ENCODE measurements at regions not wholly inside any gene's neighbourhood (a gene's known extent, or its start where the extent isn't known, plus 50 kb on each side); places are given as distances from the start of the nearest gene placed in this dataset.
"Not testable (repeated sequence)": the region's sequence is repeated elsewhere in the genome, so short reads cannot be mapped to it uniquely, and the experiment has no call there.

DNA sequence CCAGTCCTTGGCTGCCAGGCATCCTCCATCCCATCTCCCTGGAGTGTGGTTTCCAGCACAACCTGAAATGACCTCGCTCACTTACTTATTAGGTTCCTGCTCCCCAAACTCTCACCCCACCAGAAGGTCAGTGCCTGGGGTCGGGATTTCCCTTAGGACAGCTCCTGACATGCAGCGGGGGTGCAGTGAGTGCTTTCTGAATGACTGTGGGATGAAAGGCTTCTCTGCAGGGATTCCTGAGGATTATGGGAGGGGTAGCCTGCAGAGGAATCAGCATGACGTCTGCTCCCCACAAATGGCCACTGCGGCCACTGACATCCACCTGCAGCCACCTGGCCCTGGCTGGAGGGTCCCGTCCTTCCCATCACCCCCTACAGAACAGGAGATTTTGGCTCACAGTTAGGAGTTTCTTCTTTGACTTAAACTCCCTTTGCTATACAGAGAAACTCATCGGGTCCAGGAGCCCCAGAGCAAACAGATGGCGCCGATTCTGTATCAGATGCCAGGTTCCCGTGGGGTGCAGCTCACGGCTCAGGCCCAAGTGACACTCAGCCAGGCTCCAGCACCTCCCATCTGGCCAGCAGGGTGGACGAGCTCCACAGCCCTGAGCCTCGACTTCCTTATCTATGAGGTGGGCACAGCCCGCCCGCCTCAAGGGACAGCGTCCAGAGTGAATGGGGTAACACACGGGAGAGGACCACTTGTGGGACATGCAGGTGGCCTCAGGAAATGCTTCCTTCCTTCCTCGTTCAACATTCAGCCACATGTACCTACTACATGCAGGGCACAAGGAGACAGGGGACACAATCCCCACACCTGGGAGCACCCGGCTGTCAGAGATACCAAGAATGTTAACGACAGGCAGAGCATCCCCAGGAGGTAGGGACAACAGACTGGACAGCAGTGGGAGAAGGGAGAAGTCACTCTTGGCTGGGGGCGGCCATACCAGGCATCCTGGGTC, 69.8 kb downstream of the RMI2 start:
- H3K4me3 Mint-ChIP-seq: no peak overlapping the region
- POLR2A ChIA-PET: no interaction called here
- CTCF ChIA-PET: interaction anchor here in 1 of 2 donors (0.6 kb wide), 1 partner anchor 28 kb away, joined by 10 read pairs; no protein-coding TSS in a partner anchor

DNA sequence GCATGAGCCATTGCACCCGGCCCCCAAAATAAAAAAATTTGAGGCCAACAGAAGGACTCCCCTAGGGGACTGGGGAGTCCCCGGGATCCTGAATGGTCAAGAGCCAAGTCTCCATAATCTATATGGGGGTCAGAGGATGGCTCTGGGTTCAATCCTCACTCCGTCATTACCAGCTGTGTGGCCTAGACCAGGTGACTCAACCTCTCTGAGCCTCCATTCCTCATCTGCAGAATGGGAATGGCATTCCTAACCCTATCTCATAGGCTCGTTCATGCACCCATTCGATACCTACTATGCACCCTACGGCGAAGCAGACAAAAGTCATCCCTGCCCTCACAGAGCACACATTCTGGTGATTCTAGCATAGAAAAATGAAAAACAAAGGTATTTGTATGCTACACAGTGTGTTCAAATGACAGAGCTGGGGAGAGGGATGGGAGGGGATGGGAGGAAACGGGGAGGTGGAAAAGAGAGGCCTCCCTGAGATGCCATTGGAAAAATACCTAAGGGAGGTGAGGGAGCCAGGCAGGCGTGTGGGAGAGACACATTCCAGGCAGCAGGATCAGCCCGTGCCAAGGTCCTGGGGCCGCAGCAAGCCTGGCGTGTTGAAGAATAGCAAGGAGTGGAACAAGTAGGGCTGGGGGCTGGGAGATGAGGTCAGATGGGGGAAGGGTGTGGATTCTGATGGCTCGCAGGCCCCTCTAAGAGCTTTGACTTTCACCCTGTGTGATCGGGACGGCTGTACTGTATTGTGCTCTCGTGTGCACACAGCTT, 71.2 kb downstream of the RMI2 start:
- H3K27ac Mint-ChIP-seq: no peak overlapping the region
- WGBS (ENCODE audit: insufficient coverage): 93% methylated on average over 7 of the region's 16 CpGs
- Histone ChIP-seq H3K27ac (ENCODE audit: low read length) (no peak overlapping the region), H3K27me3 (replicated peaks in 1 of 2; ENCODE audit: control insufficient read depth in 2 of 2, extremely low read depth in 1 of 2, insufficient read depth in 2 of 2, low read length in 1 of 2) (peaks cover 0 to 2% of the 10 kb centered on the region in 2 experiments), H3K4me1 (ENCODE audit: control insufficient read depth in 1 of 2, extremely low read depth in 1 of 2, insufficient read depth in 2 of 2, low read length in 2 of 2) (no peaks in the 10 kb centered on the region), H3K36me3 (ENCODE audit: control insufficient read depth in 2 of 2, extremely low read depth in 1 of 2, insufficient read depth in 1 of 2, low read length in 1 of 2) (no peaks in the 10 kb centered on the region), H3K9me3 (no peaks in the 10 kb centered on the region), H3K4me3 (ENCODE audit: control insufficient read depth in 1 of 2, extremely low read depth in 1 of 2, low read length in 1 of 2) (no peak overlapping the region)
- CTCF ChIA-PET: no interaction called here
- POLR2A ChIA-PET: no interaction called here
- ATAC-seq (replicated peaks in 1 of 4): no peak
- no peaks in the 10 kb centered on the region for H3K36me3 Mint-ChIP-seq
- H3K9me3 Mint-ChIP-seq: no peaks in the 10 kb centered on the region
- H3K4me3 Mint-ChIP-seq: no peak overlapping the region
- no peak for DNase-seq
- no peaks in the 10 kb centered on the region for H3K4me1 Mint-ChIP-seq
- H3K27me3 Mint-ChIP-seq: no peaks in the 10 kb centered on the region

More for the DNA sequence above, 69.8 kb downstream of the RMI2 start:
- Mint-ChIP-seq H3K27me3 (no peaks in the 10 kb centered on the region), H3K4me1 (no peaks in the 10 kb centered on the region), H3K9me3 (no peaks in the 10 kb centered on the region), H3K27ac (no peak overlapping the region), H3K36me3 (no peaks in the 10 kb centered on the region)
- DNase-seq (no peak), ATAC-seq (replicated peaks in 1 of 4) (no peak)
- 77% methylated on average over 11 of the region's 21 CpGs for WGBS (ENCODE audit: insufficient coverage)
- no peaks in the 10 kb centered on the region for H3K9me3 ChIP-seq
- peaks cover 0 to 2% of the 10 kb centered on the region in 2 experiments for H3K27me3 ChIP-seq (replicated peaks in 1 of 2; ENCODE audit: control insufficient read depth in 2 of 2, extremely low read depth in 1 of 2, insufficient read depth in 2 of 2, low read length in 1 of 2)
- H3K27ac ChIP-seq (ENCODE audit: low read length): no peak overlapping the region
- no peaks in the 10 kb centered on the region for H3K4me1 ChIP-seq (ENCODE audit: control insufficient read depth in 1 of 2, extremely low read depth in 1 of 2, insufficient read depth in 2 of 2, low read length in 2 of 2)
- no peaks in the 10 kb centered on the region for H3K36me3 ChIP-seq (ENCODE audit: control insufficient read depth in 2 of 2, extremely low read depth in 1 of 2, insufficient read depth in 1 of 2, low read length in 1 of 2)
- no peak overlapping the region for H3K4me3 ChIP-seq (ENCODE audit: control insufficient read depth in 1 of 2, extremely low read depth in 1 of 2, low read length in 1 of 2)

DNA sequence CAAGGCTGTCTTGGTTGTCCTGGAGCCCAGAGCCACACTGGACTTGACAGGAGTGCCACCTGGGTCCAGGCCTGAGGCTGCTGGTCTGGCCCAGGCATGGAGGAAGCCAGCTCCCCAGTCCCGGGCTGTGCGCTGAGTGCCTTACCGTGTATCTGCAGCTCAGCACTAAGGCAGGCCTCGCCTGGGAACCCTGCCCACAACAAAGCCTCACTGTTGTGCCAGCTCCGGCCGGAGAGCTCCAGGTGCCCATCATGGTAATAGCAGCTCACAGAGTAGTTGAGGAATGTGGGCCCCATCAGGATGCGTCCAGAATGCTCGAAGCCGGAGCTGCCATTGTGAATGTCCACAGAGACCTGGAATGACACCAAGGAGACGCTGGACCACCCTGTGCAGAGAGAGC, 72.2 kb downstream of the RMI2 start:
- H3K27me3 ChIP-seq (replicated peaks in 1 of 2; ENCODE audit: control insufficient read depth in 2 of 2, extremely low read depth in 1 of 2, insufficient read depth in 2 of 2, low read length in 1 of 2): peaks cover 0 to 2% of the 10 kb centered on the region in 2 experiments
- H3K27me3 Mint-ChIP-seq: no peaks in the 10 kb centered on the region
- POLR2A ChIA-PET: interaction anchor here in 1 of 2 donors (0.6 kb wide), 1 partner anchor 297 kb away, joined by 4 read pairs; no protein-coding TSS in a partner anchor
- 87% methylated on average over 9 of the region's 10 CpGs for WGBS (ENCODE audit: insufficient coverage)
- H3K9me3 Mint-ChIP-seq: no peaks in the 10 kb centered on the region
- no peaks in the 10 kb centered on the region for H3K4me1 ChIP-seq (ENCODE audit: control insufficient read depth in 1 of 2, extremely low read depth in 1 of 2, insufficient read depth in 2 of 2, low read length in 2 of 2)
- H3K4me3 Mint-ChIP-seq: no peak overlapping the region
- ATAC-seq (replicated peaks in 1 of 4) (no peak), DNase-seq (no peak)
- no peaks in the 10 kb centered on the region for H3K4me1 Mint-ChIP-seq
- H3K36me3 ChIP-seq (ENCODE audit: control insufficient read depth in 2 of 2, extremely low read depth in 1 of 2, insufficient read depth in 1 of 2, low read length in 1 of 2): no peaks in the 10 kb centered on the region
- H3K27ac Mint-ChIP-seq: no peak overlapping the region
- CTCF ChIA-PET: interaction anchor here in 1 of 2 donors (1.0 kb wide), 1 partner anchor 398 kb away, joined by 3 read pairs; no protein-coding TSS in a partner anchor
- no peak overlapping the region for H3K4me3 ChIP-seq (ENCODE audit: control insufficient read depth in 1 of 2, extremely low read depth in 1 of 2, low read length in 1 of 2)
- H3K9me3 ChIP-seq: no peaks in the 10 kb centered on the region
- H3K27ac ChIP-seq (ENCODE audit: low read length): no peak overlapping the region
- no peaks in the 10 kb centered on the region for H3K36me3 Mint-ChIP-seq

DNA sequence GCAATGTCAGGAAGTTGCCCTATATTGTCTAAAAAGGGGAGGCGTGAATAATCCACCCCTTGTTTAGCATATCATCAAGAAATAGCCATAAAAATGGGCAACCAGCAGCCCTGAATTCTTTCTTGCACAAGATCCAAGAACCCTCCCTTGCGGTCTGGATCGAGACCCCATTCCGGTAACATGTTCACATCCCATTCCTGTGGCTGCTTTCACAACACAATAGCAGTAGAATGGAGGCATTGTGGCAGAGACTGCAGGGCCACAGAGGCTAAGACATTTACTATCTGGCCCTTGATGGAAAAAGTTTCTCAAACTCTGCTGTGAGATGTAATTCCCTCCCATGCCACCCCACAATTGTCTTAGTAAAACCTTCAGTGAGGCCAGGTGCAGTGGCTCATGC, 73.2 kb downstream of the RMI2 start:
- ChIA-PET POLR2A (no interaction called here), CTCF (no interaction called here)
- peaks cover 0 to 4% of the 10 kb centered on the region in 2 experiments for H3K27me3 ChIP-seq (replicated peaks in 1 of 2; ENCODE audit: control insufficient read depth in 2 of 2, extremely low read depth in 1 of 2, insufficient read depth in 2 of 2, low read length in 1 of 2)
- H3K27ac Mint-ChIP-seq: no peak overlapping the region
- no peaks in the 10 kb centered on the region for H3K4me1 Mint-ChIP-seq
- no CpG with 5 or more reads among the region's 4 CpGs for WGBS (ENCODE audit: insufficient coverage)
- H3K4me3 ChIP-seq (ENCODE audit: control insufficient read depth in 1 of 2, extremely low read depth in 1 of 2, low read length in 1 of 2): no peak overlapping the region
- H3K4me3 Mint-ChIP-seq: no peak overlapping the region
- no peak for DNase-seq
- H3K9me3 Mint-ChIP-seq: no peaks in the 10 kb centered on the region
- no peaks in the 10 kb centered on the region for H3K27me3 Mint-ChIP-seq
- no peaks in the 10 kb centered on the region for H3K36me3 Mint-ChIP-seq
- H3K4me1 ChIP-seq (ENCODE audit: control insufficient read depth in 1 of 2, extremely low read depth in 1 of 2, insufficient read depth in 2 of 2, low read length in 2 of 2): no peaks in the 10 kb centered on the region
- no peak for ATAC-seq (replicated peaks in 1 of 4)
- H3K9me3 ChIP-seq: no peaks in the 10 kb centered on the region
- no peaks in the 10 kb centered on the region for H3K36me3 ChIP-seq (ENCODE audit: control insufficient read depth in 2 of 2, extremely low read depth in 1 of 2, insufficient read depth in 1 of 2, low read length in 1 of 2)
- H3K27ac ChIP-seq (ENCODE audit: low read length): no peak overlapping the region

DNA sequence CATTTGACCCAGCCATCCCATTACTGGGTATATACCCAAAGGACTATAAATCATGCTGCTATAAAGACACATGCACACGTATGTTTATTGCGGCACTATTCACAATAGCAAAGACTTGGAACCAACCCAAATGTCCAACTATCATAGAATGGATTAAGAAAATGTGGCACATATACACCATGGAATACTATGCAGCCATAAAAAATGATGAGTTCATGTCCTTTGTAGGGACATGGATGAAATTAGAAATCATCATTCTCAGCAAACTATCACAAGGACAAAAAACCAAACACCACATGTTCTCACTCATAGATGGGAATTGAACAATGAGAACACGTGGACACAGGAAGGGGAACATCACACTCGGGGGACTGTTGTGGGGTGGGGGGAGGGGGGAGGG, 74.8 kb downstream of the RMI2 start:
- H3K36me3 ChIP-seq (ENCODE audit: control insufficient read depth in 2 of 2, extremely low read depth in 1 of 2, insufficient read depth in 1 of 2, low read length in 1 of 2); H3K9me3 Mint-ChIP-seq; DNase-seq; H3K27me3 Mint-ChIP-seq; H3K9me3 ChIP-seq; H3K4me3 ChIP-seq (ENCODE audit: control insufficient read depth in 1 of 2, extremely low read depth in 1 of 2, low read length in 1 of 2); H3K27ac ChIP-seq (ENCODE audit: low read length); POLR2A ChIA-PET; H3K36me3 Mint-ChIP-seq; H3K27ac Mint-ChIP-seq; H3K4me1 ChIP-seq (ENCODE audit: control insufficient read depth in 1 of 2, extremely low read depth in 1 of 2, insufficient read depth in 2 of 2, low read length in 2 of 2); H3K4me1 Mint-ChIP-seq; ATAC-seq (replicated peaks in 1 of 4); H3K4me3 Mint-ChIP-seq; H3K27me3 ChIP-seq (replicated peaks in 1 of 2; ENCODE audit: control insufficient read depth in 2 of 2, extremely low read depth in 1 of 2, insufficient read depth in 2 of 2, low read length in 1 of 2); CTCF ChIA-PET: not testable (repeated sequence)
- WGBS (ENCODE audit: insufficient coverage): no CpG with 5 or more reads among the region's 4 CpGs

DNA sequence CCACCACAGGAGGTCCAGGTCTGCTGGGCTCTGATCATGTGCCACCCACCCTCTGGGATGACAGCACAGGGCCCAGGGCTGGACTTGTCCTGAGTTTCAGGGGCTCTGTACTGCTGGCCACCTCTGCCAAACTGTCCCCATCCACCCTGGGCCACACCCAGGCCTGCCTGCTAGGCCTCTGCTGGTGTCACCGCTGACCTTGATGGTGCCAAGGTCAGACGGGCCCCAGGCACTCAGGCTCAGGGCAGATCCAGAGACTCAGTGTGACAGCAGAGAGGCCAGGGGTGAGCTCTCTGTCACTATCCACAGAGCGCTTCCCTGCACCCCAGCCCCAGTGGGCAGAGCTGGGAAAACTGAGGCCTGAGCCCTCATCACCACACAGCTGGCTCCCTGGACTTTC, 75.6 kb downstream of the RMI2 start:
- H3K4me1 Mint-ChIP-seq: no peaks in the 10 kb centered on the region
- no peak for ATAC-seq (replicated peaks in 1 of 4)
- ChIA-PET POLR2A (no interaction called here), CTCF (no interaction called here)
- Histone ChIP-seq H3K4me1 (ENCODE audit: control insufficient read depth in 1 of 2, extremely low read depth in 1 of 2, insufficient read depth in 2 of 2, low read length in 2 of 2) (no peaks in the 10 kb centered on the region), H3K4me3 (ENCODE audit: control insufficient read depth in 1 of 2, extremely low read depth in 1 of 2, low read length in 1 of 2) (no peak overlapping the region), H3K27ac (ENCODE audit: low read length) (no peak overlapping the region), H3K36me3 (ENCODE audit: control insufficient read depth in 2 of 2, extremely low read depth in 1 of 2, insufficient read depth in 1 of 2, low read length in 1 of 2) (no peaks in the 10 kb centered on the region), H3K9me3 (no peaks in the 10 kb centered on the region), H3K27me3 (replicated peaks in 1 of 2; ENCODE audit: control insufficient read depth in 2 of 2, extremely low read depth in 1 of 2, insufficient read depth in 2 of 2, low read length in 1 of 2) (peaks cover 0 to 5% of the 10 kb centered on the region in 2 experiments)
- no peak overlapping the region for H3K4me3 Mint-ChIP-seq
- no peak for DNase-seq
- no peaks in the 10 kb centered on the region for H3K27me3 Mint-ChIP-seq
- 86% methylated on average over 2 of the region's 3 CpGs for WGBS (ENCODE audit: insufficient coverage)
- no peak overlapping the region for H3K27ac Mint-ChIP-seq
- H3K36me3 Mint-ChIP-seq: no peaks in the 10 kb centered on the region
- H3K9me3 Mint-ChIP-seq: no peaks in the 10 kb centered on the region

Data from T-cell (primary cell).